Activated CD8-positive, alpha-beta T cell treated with anti-CD3 and anti-CD28 coated beads for 36 hours (primary cell): ENCODE measurements at regions not wholly inside any gene's neighbourhood (a gene's known extent, or its start where the extent isn't known, plus 50 kb on each side); places are given as distances from the start of the nearest gene placed in this dataset.

ENCODE experiments used
- ATAC-seq: fragments of 200-7000 bp; cut with Tn5 transposase; one replicate; pipeline ENCODE4 v1.10.0; 2021; ENCODE audit warnings: mild to moderate bottlenecking, moderate library complexity
- CTCF ChIA-PET: fragments of 350-600 bp; sonication (Branson Sonifier 250); formaldehyde crosslinking; loops from one replicate; lab custom pipeline; 2021; ENCODE audit warnings: antibody characterized with exemption; lab: Charles Lee
- POLR2A ChIA-PET: fragments of 350-600 bp; sonication (Branson Sonifier 250); formaldehyde crosslinking; loops from one replicate; lab custom pipeline; 2021; ENCODE audit warnings: antibody characterized with exemption; lab: Charles Lee
- DNase-seq: peaks from one replicate; pipeline ENCODE4 v3.0.0-alpha.2; 2020
- H3K27ac Mint-ChIP-seq: one replicate; pipeline ENCODE4 v1.8.0; 2021; ENCODE audit warnings: mild to moderate bottlenecking, mixed read lengths
- H3K27me3 Mint-ChIP-seq: one replicate; pipeline ENCODE4 v1.8.0; 2021; ENCODE audit warnings: mixed read lengths
- H3K36me3 Mint-ChIP-seq: one replicate; pipeline ENCODE4 v1.8.0; 2021; ENCODE audit warnings: low read depth, mixed read lengths
- H3K4me1 Mint-ChIP-seq: one replicate; pipeline ENCODE4 v1.8.0; 2021; ENCODE audit warnings: low read depth, mixed read lengths
- H3K4me3 Mint-ChIP-seq: one replicate; pipeline ENCODE4 v1.8.0; 2021; ENCODE audit warnings: mild to moderate bottlenecking, moderate library complexity, mixed read lengths
- H3K9me3 Mint-ChIP-seq: one replicate; pipeline ENCODE4 v1.8.0; 2021; ENCODE audit warnings: mixed read lengths
- CTCF ChIP-seq: fragments of 200-600 bp; IDR thresholded peaks from one replicate; pipeline ENCODE4 v1.8.0; 2022; ENCODE audit warnings: antibody characterized with exemption, mild to moderate bottlenecking
- intact Hi-C: fragments of 100-400 bp; cut with micrococcal nuclease; formaldehyde crosslinking; loops from one replicate; pipeline ENCODE4 v1.10.0; 2022

GRCh38 chr9:119004618-119004990 is 364.6 kb downstream of the BRINP1 start:
- no peak for DNase-seq
- ATAC-seq: no peak

GRCh38 chr9:119005162-119005561 is 364.1 kb downstream of the BRINP1 start:
- ChIA-PET CTCF (no interaction called here), POLR2A (no interaction called here)
- Mint-ChIP-seq H3K27ac (no peak overlapping the region), H3K36me3 (no peaks in the 10 kb centered on the region), H3K4me3 (no peak overlapping the region), H3K27me3 (no peaks in the 10 kb centered on the region), H3K4me1 (no peaks in the 10 kb centered on the region), H3K9me3 (peaks cover 3% of the 10 kb centered on the region)
- DNase-seq: no peak
- intact Hi-C loops: no loop called here
- ATAC-seq: no peak
- TF ChIP-seq CTCF: no peak

More at GRCh38 chr9:119004618-119004990, 364.6 kb downstream of the BRINP1 start:
- Mint-ChIP-seq H3K27me3 (no peaks in the 10 kb centered on the region), H3K36me3 (no peaks in the 10 kb centered on the region), H3K4me1 (no peaks in the 10 kb centered on the region), H3K4me3 (no peak overlapping the region), H3K27ac (no peak overlapping the region), H3K9me3 (peaks cover 3% of the 10 kb centered on the region)
- intact Hi-C loops: no loop called here
- TF ChIP-seq CTCF: no peak
- CTCF ChIA-PET: no interaction called here
- POLR2A ChIA-PET: no interaction called here

- intact Hi-C loops: no loop called here
These were observed 360.0 kb downstream of the BRINP1 start for GRCh38 chr9:119009249-119009648.

GRCh38 chr9:119020284-119020683 is 349.0 kb downstream of the BRINP1 start:
- intact Hi-C loops: no loop called here
- ChIA-PET CTCF (no interaction called here), POLR2A (no interaction called here)
- no peaks in the 10 kb centered on the region for H3K36me3 Mint-ChIP-seq
- H3K4me3 Mint-ChIP-seq: no peak overlapping the region
- no peaks in the 10 kb centered on the region for H3K4me1 Mint-ChIP-seq
- H3K27me3 Mint-ChIP-seq: no peaks in the 10 kb centered on the region
- TF ChIP-seq CTCF: no peak
- no peaks in the 10 kb centered on the region for H3K9me3 Mint-ChIP-seq
- no peak overlapping the region for H3K27ac Mint-ChIP-seq
- ATAC-seq (no peak), DNase-seq (no peak)

More at GRCh38 chr9:119009249-119009648, 360.0 kb downstream of the BRINP1 start:
- DNase-seq (no peak), ATAC-seq (no peak)
- H3K4me3 Mint-ChIP-seq: no peak overlapping the region
- H3K36me3 Mint-ChIP-seq: no peaks in the 10 kb centered on the region
- ChIA-PET CTCF (no interaction called here), POLR2A (no interaction called here)
- no peaks in the 10 kb centered on the region for H3K4me1 Mint-ChIP-seq
- TF ChIP-seq CTCF: no peak
- no peaks in the 10 kb centered on the region for H3K27me3 Mint-ChIP-seq
- H3K9me3 Mint-ChIP-seq: peaks cover 3% of the 10 kb centered on the region
- H3K27ac Mint-ChIP-seq: no peak overlapping the region

- no peak for TF ChIP-seq CTCF
- DNase-seq: no peak
- H3K36me3 Mint-ChIP-seq: no peaks in the 10 kb centered on the region
- no peak overlapping the region for H3K27ac Mint-ChIP-seq
- H3K9me3 Mint-ChIP-seq: no peaks in the 10 kb centered on the region
- no peaks in the 10 kb centered on the region for H3K4me1 Mint-ChIP-seq
- ChIA-PET CTCF (no interaction called here), POLR2A (no interaction called here)
- no peak for ATAC-seq
- intact Hi-C loops: no loop called here
- no peaks in the 10 kb centered on the region for H3K27me3 Mint-ChIP-seq
- no peak overlapping the region for H3K4me3 Mint-ChIP-seq
These were observed 348.4 kb downstream of the BRINP1 start for GRCh38 chr9:119020730-119021333.
